Tongue (tissue), 1 donor: ENCODE measurements at regions not wholly inside any gene's neighbourhood (a gene's known extent, or its start where the extent isn't known, plus 50 kb on each side); places are given as distances from the start of the nearest gene placed in this dataset.
"Not testable (repeated sequence)": the region's sequence is repeated elsewhere in the genome, so short reads cannot be mapped to it uniquely, and the experiment has no call there.

ENCODE experiments used
- DNase-seq: peaks from one replicate; pipeline ENCODE4 v3.0.0-alpha.2; 2015

DNA sequence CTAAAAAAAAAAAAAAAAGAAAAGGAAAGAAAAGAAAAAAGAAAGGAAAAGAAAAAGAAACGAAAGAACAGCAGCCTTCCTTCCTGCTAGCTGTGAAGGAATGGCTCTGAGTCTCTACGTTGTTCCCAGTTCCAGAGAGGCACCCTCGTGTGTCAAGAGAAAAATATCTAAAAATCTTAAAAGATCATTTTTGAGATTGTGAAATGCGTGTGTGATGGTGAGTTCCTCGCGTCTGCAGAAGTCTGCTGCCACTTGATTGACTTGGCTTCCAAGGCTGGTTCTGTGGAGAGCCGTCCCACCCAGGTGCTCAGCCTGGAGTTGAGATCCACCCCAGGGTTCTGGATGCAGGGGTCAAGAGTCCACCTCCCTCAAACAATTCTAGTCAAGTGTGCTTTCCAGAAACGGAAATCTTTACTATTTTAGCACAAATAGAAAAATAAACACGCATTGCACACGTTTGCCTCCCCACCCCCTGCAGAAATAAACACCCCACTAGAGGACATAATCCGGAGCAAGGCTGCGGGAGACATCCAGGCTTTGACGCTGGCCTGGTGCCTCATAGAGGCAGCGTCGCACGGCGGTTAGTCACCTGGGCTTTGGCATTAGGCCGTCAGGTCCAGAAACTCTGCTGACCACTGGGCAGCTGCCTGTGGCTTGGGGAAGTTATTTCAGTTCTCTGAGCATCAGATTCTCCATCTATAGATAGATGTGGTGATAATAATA is 265.4 kb downstream of the FAM43A start:
- no peak for DNase-seq

DNA sequence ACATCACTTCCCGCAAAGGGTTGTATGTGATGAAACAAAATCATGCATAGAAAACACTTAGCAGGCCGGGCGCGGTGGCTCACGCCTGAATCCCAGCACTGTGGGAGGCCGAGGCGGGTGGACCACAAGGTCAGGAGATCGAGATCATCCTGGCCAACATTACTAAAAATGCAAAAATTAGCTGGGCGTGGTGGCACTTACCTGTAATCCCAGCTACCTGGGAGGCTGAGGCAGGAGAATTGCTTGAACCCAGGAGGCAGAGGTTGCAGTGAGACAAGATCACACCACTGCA is 265.9 kb downstream of the FAM43A start:
- not testable (repeated sequence) for DNase-seq

DNA sequence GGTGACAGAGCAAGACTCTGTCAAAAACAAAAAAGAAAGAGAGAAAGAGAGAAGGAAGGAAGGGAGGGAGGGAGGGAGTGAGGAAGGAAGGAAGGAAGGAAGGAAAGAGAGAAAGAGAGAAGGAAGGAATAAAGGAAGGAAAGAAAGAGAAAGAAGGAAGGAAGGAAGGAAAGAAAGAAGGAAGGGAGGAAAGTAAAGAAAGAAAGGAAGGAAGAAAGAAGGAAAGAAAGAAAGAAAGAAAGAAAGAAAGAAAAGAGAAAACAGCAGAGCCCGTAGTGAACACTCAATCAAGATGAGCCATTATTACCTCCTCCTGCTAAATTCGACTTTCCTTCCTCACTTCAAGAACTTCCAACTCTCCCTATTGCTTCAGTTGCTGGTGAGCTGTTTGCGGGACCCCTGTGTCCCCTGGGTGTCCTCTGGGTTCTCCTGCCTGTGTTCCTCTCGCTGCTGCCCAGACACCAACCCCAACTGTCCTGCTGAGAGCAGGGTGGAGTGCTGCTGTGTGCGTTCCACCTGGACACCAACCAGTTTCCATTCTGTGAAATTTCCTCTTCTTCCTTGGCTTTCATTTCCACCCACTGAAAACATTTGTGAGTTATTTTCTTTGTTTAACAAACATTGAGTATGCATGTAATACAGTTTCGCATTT is 266.4 kb downstream of the FAM43A start:
- DNase-seq, result no peak

DNA sequence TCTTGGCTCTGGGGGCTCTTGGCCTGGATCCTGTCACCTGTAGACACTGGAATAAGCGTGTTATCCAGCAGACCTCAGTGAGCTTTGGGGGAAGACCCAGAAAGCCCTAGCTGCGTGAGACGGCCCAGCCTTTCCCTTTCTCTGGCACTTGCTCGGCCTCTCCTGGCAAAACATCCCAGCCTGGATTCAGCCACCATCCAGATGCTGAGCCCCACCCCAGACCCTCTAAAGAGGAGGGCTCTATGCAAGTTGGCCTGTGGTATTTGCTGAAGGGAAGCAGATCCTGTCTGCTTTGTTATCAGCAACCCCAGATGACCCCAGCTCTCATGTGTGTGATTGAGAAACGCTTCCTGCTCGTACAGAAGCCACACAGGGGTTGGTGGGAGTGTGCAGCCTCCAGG is 267.2 kb downstream of the FAM43A start:
- peak; percentile 65 for DNase-seq

- DNase-seq, result no peak
Observed at GRCh38 chr3:194953291-194953690, 267.6 kb downstream of the FAM43A start.

- DNase-seq, result no peak
Observed at GRCh38 chr3:194955546-194955945, 269.9 kb downstream of the FAM43A start.

DNA sequence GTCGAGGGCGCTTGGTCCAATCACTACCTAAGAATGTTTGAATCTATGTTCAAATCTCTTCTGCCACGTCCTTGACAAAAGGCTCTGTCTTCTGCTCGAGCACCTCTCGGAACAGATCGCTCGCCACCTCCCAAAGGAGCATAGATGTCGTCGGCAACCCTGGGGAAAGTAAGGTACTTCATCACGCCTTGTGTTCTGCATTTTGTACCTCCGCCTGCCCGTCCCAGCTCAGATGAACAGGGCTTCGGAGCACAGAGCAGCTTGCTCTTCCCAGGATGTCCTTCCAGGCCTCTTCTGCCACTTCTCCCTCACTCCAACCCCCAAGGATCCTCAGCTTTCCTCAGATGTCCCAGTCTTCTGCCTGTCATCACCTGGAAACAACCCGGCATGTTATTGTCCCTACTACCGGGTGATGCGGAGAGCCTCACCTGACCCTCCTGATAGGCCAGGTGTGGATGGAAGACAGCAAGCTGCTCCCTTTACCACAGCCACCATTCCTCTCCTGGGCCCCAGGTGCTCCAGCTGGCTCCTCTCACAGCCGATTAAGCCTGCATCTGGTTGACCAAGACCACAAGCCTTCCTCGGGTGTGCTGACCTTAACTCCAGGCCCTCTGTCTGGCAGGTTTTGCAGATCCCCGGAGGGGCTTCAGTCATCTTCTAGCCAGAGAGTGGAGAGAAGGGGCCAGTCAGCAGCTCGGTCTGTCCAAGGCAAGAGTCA is 270.5 kb downstream of the FAM43A start:
- DNase-seq, result peak; percentile 58

GRCh38 chr3:194956697-194957396 is 271.2 kb downstream of the FAM43A start:
- no peak for DNase-seq

DNA sequence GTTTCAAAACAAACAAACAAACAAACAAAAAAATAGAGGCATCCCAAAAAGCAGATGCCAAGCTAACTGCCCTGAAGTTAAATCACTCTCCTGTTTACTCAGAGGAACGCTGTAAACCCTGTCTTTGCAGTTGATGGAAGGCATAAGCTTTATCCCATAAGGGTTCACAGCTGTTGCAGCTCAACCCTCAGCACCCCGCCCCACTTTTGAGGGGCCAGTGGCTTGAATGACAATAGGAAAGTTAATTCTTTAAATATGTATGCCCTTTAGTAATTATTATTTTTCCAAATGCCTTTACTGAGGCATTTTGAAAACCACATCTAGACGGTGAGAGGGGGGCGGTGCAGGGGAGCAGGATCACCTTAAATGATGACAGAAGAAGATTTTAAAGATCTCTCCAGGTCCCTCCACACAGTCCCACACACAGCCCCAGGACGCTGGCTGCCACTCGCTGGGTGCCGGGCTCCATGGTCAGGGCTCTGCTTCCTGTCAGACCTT is 272.1 kb downstream of the FAM43A start:
- no peak for DNase-seq

DNA sequence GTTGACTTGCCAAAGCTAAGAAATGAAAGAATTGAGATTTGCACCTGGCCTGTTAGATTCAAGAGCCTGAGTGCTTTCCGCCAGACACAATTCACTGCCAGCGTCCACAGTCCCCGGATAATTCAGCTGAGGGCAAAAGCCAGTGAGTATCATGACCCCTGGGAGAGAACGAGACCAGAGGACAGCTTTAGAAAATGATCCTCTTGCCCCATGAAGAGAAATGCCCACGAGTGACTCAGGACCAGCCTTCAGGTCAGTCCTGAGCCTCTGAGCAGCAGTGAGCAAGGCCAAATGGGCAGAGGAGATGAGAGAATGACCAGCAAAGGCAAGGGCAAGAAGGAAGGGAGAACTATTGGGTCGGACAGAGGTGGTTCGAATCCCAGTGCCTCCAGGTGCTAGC is 273.5 kb downstream of the FAM43A start:
- DNase-seq, result no peak

- not testable (repeated sequence) for DNase-seq
Observed at GRCh38 chr3:194959666-194960065, 274.0 kb downstream of the FAM43A start.

DNA sequence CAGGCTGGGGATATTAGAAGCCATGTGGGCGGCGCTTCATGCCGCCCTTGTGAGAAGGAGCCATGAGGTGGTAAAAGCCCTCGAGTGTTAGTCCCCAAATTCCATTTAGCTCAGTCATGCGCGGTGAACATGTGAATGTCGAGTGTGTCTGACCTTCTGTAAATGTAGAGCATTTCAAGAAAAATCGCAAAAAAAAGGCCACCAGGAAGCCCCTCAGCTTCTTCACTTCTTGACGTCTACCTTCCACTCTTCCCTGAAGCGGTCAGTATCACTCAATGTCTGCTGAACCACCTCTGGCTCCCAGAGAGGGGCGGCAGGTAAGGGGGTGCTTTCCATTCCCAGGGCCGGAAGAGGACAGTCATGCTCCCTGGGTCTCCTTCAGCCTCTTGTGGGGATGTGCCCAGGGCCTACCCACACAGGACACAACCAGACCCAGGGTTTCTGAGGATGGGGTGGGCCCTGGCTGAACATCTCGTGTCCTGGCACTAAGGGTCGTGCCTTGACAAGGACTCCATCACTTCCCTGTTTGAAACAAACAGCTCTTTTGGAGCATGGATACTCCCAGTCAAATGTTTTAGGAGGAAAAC is 274.9 kb downstream of the FAM43A start:
- DNase-seq, result no peak

DNA sequence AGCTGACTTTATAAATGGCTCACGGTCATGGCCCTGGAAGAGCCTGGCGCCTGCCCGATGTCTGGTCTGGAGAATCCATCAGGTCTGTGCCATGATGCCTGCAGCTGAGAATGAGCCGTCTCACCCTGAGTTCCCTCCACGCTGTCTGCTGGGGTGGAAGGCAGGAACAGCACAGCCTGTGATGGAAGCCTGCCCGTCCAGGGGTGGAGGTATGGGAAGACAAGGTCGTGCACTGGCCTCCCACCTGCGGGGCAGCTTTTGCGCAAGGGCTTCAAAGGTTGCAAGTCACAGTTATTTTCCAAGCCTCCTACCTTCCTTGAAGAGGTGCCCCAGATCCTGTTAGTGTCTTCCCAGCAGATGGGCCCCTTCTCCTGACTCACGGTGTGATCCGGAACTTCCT is 275.5 kb downstream of the FAM43A start:
- no peak for DNase-seq

GRCh38 chr3:194961571-194961970 is 275.9 kb downstream of the FAM43A start:
- no peak for DNase-seq

- DNase-seq, result no peak
Observed at GRCh38 chr3:194962056-194962455, 276.4 kb downstream of the FAM43A start.

DNA sequence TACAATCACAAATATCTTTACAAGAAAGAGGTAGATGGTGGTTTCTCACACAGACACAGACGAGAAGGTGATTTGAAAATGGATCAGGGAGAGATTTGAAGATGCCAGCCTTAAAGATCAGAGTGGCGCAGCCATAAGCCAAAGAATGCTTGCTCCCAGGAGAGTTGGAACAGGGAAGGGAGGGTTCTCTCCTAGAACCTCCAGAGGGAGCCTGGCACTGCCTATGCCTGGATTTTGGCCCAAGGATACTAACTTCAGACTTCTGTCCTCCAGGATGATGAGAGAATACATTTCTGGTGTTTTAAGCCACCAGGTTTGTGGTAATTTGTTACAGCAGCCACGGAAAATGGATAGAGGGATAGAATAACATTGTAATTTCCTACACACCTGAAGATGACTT is 279.1 kb downstream of the FAM43A start:
- no peak for DNase-seq

DNA sequence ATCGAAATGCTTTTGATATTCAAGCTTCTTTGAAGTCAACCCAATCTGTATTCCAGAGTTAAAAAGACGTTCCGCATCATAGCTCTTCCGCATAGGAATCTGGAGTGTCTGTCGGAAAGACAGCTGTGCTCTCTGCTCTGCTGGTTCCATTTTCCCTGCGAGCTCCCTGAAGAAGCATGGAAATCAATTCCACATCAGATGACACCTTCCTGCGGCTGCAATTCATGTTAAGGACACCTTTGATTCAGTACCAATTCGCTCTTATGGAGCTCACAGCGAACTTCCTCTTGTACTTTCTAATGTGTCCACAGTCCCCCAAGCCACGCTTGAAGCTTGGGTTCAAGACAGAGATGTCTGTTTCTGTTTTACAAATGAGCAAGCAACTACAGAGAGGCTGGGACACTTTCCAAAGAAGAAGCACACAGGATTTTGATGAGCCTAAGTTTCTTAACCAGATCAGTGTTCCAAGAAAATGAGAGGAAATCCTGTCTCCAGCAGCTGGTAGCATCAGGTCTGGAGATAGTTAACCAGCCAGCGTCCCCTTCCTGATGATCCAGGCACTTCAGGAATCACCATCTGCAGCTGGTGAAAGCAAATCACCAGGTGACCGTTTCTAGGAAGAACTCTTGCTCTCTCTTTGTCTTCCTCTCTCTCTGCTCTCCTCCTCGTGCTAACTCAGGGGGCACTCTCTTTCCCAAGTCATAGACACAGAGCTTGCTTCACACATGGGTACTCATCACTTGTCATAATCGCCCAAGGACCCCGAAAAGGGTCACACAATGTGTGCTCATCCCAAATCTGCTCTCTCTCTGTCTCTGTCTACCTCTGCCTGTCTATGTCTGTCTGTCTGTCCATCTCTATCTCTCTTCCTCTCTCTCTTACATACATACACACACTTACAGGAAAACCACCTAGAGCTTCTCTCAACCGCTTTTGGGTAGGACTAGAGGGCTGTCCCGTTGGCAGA is 281.8 kb downstream of the FAM43A start:
- DNase-seq, result peak; percentile 62

DNA sequence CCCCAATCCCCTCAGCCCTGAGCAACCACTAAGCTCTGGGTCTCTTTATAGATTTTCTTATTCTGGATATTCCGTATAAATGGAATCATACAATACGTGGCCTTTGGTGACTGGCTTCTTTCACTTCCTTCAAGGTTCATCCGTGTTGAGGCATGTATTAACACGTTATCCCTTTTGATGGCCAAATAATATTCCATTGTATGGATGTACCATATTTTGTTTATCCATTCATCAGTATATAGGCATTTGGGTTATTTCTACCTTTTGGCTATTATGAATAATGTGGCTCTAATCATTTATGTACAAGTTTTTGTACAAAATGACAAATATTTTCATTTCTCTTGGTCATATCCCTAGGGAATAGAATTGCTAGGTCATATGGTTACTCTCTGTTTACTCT is 284.4 kb downstream of the FAM43A start:
- no peak for DNase-seq

DNA sequence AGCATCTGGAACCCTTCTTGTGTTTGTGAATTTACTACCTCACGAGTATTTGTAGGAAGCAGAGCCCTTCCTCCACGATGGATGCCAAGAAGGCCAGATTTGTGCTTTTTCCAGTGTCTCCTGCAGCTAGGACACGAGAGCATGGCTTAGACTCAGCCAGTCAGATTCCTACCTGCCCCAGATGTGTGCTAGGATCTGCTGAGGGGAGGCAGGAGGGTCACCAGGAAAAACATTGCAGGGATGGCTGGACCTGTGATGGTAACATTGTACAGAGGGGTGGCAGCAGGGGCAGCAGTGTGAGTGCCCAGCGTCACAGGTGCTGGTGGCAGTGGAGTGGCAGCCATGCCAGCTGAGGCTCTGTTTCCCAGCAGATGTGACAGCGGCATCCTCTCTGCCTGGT is 285.3 kb downstream of the FAM43A start:
- DNase-seq, result no peak

- DNase-seq, result no peak
Observed at GRCh38 chr3:194971965-194972364, 286.3 kb downstream of the FAM43A start.

GRCh38 chr3:194972641-194973040 is 287.0 kb downstream of the FAM43A start:
- DNase-seq, result no peak
